Neutrophil (primary cell): ENCODE measurements at regions not wholly inside any gene's neighbourhood (a gene's known extent, or its start where the extent isn't known, plus 50 kb on each side); places are given as distances from the start of the nearest gene placed in this dataset.

ENCODE experiments used
- H3K27ac ChIP-seq: fragments of 200-600 bp; sonication (generic); 2 replicates; pipeline ENCODE4 v1.5.1; 2016; ENCODE audit warnings: mild to moderate bottlenecking, moderate library complexity
- H3K27me3 ChIP-seq: fragments of 200-600 bp; sonication (generic); 2 replicates; pipeline ENCODE4 v1.6.0; 2016; ENCODE audit warnings: mild to moderate bottlenecking
- H3K36me3 ChIP-seq: fragments of 200-600 bp; sonication (generic); 2 replicates; pipeline ENCODE4 v1.5.1; 2017
- H3K4me1 ChIP-seq, 2 experiments: fragments of 200-600 bp in 1 of 2; sonication (generic) in 1 of 2; 1 replicate in 1 of 2; 2 replicates in 1 of 2; pipeline versions ENCODE4 v1.5.1 to v1.6.1; 2013 to 2016; ENCODE audit warnings: low read depth in 1 of 2, low read length in 1 of 2, mild to moderate bottlenecking in 1 of 2, moderate library complexity in 1 of 2; ENCODE audit not compliant: control insufficient read depth in 1 of 2, insufficient read depth in 1 of 2
- H3K4me3 ChIP-seq, 2 experiments: fragments of 200-600 bp in 1 of 2; sonication (generic) in 1 of 2; 1 replicate in 1 of 2; 2 replicates in 1 of 2; pipeline ENCODE4 v1.5.1; 2013 to 2016; ENCODE audit warnings: low read depth in 1 of 2, low read length in 1 of 2, mild to moderate bottlenecking in 1 of 2, moderate library complexity in 1 of 2
- H3K9me3 ChIP-seq: fragments of 200-600 bp; sonication (generic); 2 replicates; pipeline ENCODE4 v1.5.1; 2016
- TF ChIP-seq, protein P1 (sequence below): fragments of 200-600 bp; sonication (generic); IDR thresholded peaks from 2 replicates; pipeline ENCODE4 v1.5.1; 2016; ENCODE audit warnings: antibody characterized with exemption

DNA sequence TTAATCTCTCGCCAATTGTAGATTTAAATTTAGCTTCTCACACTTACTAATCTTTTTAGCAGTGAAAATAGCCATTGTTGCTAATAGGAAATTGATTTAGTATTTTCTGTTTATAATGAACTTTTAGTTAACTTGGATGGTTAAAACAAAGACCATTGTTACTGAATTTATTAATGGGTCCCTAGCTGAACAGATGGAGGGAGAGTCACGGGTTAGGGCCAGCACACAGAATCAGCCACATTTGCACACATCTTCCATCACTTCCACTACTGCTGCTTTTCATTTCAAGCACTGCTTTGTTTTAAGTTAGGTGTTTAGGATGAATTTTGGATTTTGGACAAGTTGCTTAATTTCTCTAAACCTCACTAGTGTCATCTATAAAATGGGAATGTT, 125.9 kb upstream of the ADAMTSL1 start:
- H3K9me3 ChIP-seq = no peaks in the 10 kb centered on the region
- H3K4me3 ChIP-seq = no peak overlapping the region
- TF ChIP-seq, protein P1, sequence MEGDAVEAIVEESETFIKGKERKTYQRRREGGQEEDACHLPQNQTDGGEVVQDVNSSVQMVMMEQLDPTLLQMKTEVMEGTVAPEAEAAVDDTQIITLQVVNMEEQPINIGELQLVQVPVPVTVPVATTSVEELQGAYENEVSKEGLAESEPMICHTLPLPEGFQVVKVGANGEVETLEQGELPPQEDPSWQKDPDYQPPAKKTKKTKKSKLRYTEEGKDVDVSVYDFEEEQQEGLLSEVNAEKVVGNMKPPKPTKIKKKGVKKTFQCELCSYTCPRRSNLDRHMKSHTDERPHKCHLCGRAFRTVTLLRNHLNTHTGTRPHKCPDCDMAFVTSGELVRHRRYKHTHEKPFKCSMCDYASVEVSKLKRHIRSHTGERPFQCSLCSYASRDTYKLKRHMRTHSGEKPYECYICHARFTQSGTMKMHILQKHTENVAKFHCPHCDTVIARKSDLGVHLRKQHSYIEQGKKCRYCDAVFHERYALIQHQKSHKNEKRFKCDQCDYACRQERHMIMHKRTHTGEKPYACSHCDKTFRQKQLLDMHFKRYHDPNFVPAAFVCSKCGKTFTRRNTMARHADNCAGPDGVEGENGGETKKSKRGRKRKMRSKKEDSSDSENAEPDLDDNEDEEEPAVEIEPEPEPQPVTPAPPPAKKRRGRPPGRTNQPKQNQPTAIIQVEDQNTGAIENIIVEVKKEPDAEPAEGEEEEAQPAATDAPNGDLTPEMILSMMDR = no peak
- H3K36me3 ChIP-seq = no peaks in the 10 kb centered on the region
- no peaks in the 10 kb centered on the region for H3K4me1 ChIP-seq
- no peak overlapping the region for H3K27ac ChIP-seq
- H3K27me3 ChIP-seq = no peaks in the 10 kb centered on the region

DNA sequence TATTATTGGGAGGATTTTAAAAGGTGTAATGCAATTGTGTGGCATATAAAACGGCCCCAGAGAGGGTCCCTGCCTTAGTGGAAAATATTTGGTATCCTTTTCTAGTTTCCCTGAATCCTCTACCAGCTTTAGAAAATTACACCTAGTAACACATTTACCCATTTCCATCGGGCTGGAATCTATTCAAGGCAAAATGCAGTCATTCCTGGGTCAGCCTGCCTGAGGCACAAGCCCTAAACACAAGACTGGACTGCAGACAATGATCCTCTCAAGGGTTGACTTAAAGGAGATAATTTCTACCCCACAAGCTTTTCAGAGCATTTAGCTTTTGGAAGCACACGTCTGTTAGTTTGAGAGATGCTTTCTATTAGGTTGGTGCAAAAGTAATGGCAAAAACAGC, 124.4 kb upstream of the ADAMTSL1 start:
- TF ChIP-seq, protein P1 = no peak
- Histone ChIP-seq H3K27ac (no peak overlapping the region), H3K27me3 (no peaks in the 10 kb centered on the region), H3K4me1 (no peaks in the 10 kb centered on the region), H3K36me3 (no peaks in the 10 kb centered on the region), H3K4me3 (no peak overlapping the region), H3K9me3 (no peaks in the 10 kb centered on the region)

- no peak overlapping the region for H3K4me3 ChIP-seq
- no peaks in the 10 kb centered on the region for H3K27me3 ChIP-seq
- H3K9me3 ChIP-seq = no peaks in the 10 kb centered on the region
- H3K36me3 ChIP-seq = no peaks in the 10 kb centered on the region
- TF ChIP-seq, protein P1 = no peak
- no peaks in the 10 kb centered on the region for H3K4me1 ChIP-seq
- no peak overlapping the region for H3K27ac ChIP-seq
Measured at GRCh38 chr9:18350036-18350435, 123.9 kb upstream of the ADAMTSL1 start.

- no peak overlapping the region for H3K4me3 ChIP-seq
- H3K27ac ChIP-seq = no peak overlapping the region
- no peaks in the 10 kb centered on the region for H3K9me3 ChIP-seq
- no peaks in the 10 kb centered on the region for H3K27me3 ChIP-seq
- no peaks in the 10 kb centered on the region for H3K4me1 ChIP-seq
- no peaks in the 10 kb centered on the region for H3K36me3 ChIP-seq
- TF ChIP-seq, protein P1 = no peak
Measured at GRCh38 chr9:18350995-18351595, 122.9 kb upstream of the ADAMTSL1 start.

DNA sequence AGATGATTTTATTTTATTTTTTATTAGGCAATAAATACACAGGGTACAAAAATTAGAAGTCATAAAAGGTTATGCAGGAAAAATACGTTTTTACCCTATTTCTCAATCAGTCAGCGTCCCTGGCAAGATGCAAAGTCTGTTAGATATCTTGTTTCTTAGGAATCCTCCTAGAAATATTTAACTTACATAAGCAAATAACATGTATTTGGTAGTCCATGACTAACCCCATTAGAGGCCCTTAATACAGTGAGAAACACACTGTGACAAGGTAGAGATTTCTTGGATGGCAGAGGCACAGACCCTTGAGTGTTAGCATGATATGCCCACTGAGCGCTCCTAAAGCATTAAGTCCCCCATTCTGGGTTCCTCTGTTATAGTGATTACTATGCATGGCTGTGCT, 121.2 kb upstream of the ADAMTSL1 start:
- Histone ChIP-seq H3K36me3 (no peaks in the 10 kb centered on the region), H3K9me3 (no peaks in the 10 kb centered on the region), H3K27ac (no peak overlapping the region), H3K4me3 (no peak overlapping the region), H3K27me3 (no peaks in the 10 kb centered on the region), H3K4me1 (no peaks in the 10 kb centered on the region)
- TF ChIP-seq, protein P1 = no peak

DNA sequence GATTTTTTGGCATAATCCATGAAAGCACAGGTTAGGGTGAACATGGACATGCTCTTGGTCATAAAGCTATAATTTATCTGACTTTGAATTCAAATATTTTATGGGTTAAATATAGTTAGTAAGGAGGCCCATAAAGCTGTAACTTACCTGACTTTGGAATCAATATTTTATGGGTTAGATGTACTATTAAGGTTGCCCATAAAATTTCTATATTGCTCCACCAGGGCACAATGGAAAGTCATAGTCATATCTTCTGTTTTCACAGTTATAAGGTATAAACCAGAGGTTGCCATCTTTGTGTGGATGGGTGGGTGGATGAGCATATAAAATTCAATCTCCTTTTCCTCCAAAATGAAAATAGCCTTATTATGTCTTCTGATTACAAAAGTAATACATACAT, 120.5 kb upstream of the ADAMTSL1 start:
- Histone ChIP-seq H3K27ac (no peak overlapping the region), H3K9me3 (no peaks in the 10 kb centered on the region), H3K27me3 (no peaks in the 10 kb centered on the region), H3K4me3 (no peak overlapping the region), H3K36me3 (no peaks in the 10 kb centered on the region), H3K4me1 (no peaks in the 10 kb centered on the region)
- TF ChIP-seq, protein P1 = no peak
